Hematopoietic multipotent progenitor cell (in vitro differentiated cells): ENCODE measurements at regions not wholly inside any gene's neighbourhood (a gene's known extent, or its start where the extent isn't known, plus 50 kb on each side); places are given as distances from the start of the nearest gene placed in this dataset.
"Not testable (repeated sequence)": the region's sequence is repeated elsewhere in the genome, so short reads cannot be mapped to it uniquely, and the experiment has no call there.

Experiments
- DNase-seq, 3 donors: peaks; one replicate each; pipeline ENCODE4 v3.0.0-alpha.2; 2011 to 2015; ENCODE audit warnings: low read depth in 2 of 3, low spot score in 2 of 3

DNA sequence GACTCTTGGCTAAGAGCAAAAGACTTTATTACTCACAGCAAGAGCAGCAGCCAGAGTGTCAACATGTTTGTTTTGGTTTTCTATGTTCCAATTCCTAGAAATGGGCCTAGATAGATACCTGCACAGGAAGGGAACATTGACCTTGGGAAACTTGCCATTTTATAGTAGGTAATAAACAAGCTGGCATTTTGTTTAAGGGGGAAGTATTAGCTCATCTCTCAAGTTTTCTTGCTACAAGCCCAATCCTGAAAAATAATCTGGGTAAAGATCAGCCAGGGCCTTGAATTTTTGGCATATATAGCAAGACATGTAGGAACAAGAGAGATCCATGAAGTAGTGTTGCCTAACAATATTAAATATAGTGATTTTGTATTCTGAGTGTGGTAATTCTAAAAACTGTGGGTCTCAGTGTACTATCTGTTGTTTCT is 51.4 kb upstream of the RGL1 start:
- no peak for DNase-seq

DNA sequence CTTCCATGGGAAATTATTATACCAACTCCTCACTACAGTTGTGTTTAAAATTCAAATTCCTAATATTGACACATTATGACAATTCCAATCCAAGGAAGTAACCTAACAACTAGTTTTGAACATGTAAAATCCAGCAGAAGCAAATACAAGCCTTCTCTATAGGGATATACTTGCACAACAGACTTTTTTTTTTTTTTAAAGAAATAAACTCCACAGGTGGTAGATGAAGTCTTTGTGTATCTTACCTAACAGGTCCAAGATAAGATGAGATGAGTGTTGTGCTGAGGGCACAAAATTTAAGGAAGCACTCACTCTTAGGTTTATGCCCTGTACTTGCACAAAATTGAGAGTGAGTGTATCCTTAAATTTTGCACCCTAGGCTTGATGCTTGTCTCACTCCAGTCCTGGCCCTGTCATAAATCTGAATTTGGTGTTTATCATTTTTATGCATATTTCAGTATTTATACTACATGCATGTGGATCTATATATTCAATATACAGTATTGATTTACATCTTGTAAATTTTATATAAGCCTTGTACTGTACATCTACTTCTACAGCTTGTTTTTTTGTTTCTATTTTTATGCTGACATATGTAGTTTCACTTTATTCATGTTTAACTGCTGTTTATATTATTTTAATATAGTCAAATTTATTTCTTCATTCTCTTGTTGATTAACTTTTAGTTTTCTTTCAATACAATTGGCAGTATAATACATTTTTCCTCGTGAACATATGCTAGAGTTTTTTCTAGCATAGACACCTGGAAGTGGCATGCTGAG is 60.6 kb upstream of the RGL1 start:
- no peak for DNase-seq

DNA sequence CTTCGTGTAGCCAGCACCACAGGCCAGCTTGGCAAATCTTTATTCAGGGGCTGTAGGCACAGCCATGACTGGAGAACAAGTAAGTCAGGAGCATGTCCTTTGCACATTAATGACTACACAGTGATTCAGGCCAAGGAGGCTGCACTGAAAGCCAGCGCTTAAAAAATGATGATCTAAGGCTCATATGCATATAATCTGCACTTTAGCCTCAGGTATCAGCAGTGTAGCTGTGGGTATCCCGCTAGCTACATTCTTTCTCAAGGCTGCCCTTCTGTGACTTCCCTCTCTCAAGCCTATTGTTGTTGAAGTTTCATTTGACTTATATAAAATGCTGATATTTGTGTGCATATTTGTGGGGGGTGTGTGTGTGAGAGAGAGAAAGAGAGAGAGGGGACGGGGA is 62.6 kb upstream of the RGL1 start:
- DNase-seq: no peak

DNA sequence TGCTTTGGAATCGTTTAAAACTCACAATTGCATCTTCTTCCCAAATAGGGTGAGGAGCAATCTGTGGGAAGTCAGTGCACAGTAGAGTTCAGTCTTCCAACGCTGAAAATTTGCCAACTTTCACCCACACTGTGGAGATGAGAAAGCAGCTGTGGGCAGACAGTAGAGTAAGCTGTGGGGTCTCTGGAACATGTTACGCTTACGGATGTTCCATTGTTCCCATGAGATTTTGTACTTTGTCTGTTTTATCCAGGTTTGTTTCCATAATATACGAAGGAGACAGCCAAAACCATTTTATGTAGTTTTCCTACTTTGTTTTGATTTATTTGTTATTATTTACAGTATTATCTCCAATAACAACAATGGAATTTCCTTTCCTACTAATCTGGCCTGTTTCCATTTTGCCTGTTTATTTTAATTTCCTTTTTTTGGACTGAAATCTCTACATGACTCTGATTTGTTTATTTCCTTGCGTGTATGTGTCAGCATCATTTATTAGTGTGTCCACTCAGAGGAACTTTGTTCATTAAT is 65.1 kb upstream of the RGL1 start:
- no peak for DNase-seq

DNA sequence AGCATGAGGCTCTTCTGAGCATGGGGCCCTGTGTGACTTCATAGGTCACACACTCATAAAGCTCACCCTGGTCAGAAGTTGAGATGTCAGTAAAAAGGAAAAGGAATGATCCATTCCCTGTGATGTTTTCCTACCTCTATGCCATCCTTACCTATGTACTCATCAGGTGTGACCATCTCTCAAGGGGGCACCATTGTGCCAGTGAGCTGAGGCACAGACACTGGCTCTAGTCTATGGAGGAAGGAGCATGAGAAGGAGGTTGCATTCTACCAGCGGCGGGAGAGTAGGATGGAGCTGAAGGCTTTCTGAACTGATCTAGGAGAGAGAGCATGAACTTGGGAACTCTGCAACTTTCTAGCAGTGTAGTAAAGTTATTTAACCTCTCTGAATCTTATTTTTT is 65.8 kb upstream of the RGL1 start:
- DNase-seq: no peak

DNA sequence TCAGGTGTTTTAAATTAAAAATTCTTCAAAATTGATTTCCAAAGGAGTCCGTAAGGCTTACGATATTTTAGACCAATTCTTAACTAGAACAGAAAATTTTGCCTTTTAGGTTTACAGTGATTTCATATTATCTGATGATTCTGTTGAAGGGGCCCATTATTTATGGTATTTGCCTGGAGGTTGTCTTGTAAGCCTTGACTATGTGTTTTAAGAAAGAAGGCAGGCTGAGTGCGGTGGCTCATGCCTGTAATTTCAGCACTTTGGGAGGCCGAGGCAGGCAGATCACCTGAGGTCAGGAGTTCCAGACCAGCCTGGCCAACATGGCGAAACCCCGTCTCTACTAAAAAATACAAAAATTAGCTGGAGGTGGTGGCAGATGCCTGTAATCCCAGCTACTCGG is 67.0 kb upstream of the RGL1 start:
- not testable (repeated sequence) for DNase-seq

DNA sequence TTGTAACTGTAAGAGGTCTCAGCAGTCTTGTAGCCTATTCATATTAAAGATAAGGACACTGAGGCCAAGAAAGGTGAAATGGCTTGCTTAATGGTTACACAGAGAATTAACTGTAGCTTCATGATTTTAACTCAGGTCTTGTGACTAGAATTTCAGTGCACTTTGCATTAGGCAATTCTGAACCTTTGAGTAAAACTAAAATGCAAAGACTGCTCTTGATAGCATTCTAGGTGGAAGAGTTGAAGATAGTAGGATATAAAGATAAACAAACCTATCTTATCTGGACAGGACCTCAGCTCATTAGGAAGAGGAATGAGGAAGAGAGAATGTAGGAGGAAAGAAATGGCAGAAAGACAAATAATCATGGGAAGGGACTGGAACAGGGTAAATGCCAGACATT is 68.6 kb upstream of the RGL1 start:
- DNase-seq: no peak

DNA sequence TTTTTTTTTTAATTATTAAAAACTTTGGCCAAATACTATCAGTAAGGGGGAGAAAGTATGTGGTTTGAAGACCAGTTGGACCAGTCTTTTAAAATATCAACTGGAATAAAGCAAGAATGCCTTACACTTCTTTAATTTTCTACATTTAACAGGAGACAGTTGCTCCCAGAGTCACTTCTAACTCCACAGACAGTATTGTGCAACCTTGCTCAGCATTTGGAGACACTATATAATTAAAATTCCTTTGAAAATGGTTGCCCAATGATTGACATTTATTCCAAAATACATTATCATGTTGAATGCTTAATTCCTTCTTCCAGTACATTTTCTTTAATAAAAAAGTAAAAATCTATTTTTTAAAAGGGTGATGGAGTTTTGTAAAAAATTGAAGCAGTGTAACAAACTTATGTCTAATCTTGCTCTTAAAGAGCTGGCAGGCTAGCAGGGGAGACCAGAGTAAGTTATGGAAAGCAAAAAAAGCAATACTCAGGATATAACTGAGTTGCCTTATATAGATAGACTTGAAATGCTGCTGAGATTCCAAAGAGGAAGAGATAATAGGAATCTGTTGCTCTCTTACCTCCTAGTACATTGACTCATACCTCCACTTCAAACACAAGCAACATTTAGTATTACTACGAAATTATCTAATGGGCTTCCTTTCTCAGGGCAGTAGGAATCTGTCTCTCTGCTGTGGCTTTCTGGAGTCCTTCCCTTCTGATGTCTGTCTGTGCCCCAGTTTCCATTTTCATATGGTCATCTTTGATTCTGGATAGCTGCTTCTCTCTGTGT is 69.7 kb upstream of the RGL1 start:
- DNase-seq: no peak

DNA sequence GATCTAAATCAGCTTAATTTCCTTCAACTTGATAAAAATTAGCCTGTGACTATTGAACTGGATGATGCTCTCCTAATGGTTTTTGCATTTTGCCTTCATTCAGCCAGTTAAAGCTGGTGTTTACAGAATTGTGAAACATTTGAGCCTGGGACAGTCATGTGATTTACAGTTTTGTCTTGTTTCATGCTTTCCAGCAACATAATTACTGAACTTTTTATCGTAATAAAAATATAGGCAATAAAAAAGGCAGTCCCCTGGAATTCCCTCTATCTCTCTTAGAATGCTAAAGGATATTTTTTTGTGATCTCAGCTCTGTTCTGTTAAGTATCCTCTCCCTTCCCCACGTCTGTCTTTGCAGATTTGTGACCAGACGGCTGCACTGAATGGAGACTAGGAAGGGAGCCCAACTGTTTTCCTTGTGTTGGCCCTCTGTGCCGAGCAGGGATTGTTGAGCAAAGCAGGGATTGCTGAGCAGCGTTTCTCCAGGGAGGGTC is 70.3 kb upstream of the RGL1 start:
- DNase-seq: no peak

DNA sequence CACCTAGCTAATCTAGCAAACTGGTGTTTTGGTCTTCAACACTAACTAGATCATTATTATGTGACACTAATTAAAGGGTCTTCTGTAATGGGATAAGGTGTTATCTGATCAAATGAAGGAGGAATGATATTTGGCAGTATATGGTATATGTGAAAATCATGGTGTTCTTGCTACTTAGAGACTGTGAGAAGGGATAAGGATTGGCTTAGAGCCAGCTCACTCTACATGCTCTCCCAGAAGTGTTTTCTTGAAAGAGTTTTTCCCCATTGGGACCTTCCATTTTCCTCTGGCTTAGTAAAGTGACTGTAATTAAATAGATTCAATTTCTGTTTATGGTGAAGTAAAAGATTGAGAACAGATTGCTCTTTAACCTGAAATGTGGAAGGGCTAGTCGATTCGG is 71.2 kb upstream of the RGL1 start:
- no peak for DNase-seq

DNA sequence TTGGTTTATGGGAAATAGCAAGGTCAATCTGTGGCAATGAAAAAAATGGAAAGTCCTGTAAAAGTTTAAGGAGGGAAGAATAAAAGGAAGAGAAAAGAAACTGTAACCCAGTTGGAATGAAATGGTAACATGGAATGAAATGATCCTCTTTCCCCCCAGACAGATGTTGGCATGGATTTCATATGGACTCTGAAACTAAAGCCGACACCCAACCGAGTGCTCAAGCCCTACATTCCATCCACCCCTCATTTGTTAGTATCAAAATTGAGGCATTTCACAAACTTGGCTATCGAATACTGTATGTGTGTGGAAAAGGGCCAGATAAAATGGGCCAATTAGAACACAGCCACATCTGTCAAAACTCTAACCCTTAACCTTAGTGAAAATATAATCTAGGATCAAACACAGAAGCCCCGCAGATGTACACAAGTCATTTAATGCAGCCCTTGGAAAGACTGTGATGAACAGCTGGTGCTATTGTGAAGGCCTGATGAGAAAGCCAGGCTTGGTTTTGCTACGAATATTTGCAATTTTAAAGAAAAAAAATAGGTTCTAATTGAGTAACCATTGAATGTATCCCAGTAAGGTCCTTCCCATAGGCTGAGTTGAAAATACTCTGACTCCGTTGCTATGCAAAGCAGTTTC is 72.6 kb upstream of the RGL1 start:
- no peak for DNase-seq

DNA sequence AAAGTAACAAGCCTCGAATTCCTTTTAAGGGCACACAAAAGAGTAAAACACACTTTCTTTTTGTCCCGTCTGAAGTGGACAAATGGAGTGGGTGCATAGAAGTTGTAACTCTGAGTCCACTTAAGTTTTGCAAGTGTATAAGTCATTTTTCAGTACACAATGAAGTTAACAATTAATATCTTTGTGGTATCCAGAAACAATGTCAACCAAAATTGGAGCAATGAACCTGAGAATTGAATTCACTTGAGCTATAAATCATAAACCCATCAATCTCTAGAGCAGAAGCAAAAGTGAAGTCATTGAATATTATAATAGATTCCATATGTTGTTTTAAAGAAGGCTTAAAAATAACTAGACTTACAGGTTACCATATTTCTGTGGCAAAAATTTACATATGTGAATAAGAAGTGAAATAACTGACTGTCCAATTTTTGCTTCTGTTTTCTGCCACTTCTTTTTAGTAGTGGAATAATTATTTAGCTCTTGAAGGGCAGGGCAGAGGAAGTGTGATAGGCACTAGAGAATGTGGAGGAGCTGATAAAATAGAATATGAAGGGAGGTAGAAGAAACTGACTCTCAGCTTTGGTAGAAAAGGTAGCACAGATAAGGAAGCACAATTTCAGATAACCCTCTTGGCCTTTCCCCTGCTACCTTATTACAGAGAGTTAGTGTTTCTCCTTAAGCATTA is 73.9 kb upstream of the RGL1 start:
- DNase-seq: peak in 1 of 3 donors; percentile 70

DNA sequence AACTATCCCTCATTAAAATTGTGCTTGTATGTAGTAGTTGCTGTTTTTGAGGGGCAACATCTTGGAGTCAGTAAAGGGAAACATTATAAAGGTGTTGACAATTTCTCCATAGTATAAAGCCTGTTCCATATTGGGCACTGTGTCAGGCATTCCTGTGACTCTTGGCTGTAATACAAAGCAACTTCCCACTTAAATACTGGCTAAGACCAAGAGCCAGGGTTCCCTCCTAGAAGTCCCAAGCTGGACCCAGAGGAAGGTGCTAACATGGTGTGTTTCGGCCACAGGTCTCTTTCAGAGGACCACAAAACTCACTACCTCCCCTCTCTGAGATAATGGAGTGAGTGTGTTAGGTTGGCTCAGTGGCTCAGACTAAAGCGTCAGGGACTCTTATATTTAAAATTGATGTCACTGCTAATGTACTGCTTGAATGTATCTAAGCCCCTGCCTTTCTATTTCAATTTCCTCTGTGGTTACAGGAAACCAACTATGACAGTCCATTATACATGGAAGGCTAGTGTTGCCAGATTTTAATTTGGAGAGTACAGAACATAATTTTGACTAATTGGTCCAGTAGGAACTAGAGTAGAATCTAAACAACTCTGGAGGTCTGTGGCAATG is 74.7 kb upstream of the RGL1 start:
- peak in 1 of 3 donors; percentile 30 for DNase-seq

DNA sequence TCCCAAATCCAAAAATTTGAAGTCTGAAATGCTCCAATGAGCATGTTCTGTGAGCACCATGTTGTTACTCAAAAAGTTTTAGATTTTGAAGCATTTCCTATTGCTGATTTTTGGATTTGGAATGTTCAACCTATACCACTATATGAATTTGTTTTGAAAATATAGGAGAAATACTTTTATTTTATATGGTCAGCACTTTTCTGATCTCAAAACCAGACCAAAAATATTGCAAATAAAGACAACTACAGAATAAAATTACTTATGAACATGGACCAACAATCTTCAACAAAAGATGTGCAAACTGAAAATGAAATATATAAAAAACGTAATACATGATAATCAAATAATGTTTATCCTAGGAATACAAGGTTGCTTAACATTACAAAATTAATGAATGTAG is 73.7 kb upstream of the APOBEC4 start:
- no peak for DNase-seq

DNA sequence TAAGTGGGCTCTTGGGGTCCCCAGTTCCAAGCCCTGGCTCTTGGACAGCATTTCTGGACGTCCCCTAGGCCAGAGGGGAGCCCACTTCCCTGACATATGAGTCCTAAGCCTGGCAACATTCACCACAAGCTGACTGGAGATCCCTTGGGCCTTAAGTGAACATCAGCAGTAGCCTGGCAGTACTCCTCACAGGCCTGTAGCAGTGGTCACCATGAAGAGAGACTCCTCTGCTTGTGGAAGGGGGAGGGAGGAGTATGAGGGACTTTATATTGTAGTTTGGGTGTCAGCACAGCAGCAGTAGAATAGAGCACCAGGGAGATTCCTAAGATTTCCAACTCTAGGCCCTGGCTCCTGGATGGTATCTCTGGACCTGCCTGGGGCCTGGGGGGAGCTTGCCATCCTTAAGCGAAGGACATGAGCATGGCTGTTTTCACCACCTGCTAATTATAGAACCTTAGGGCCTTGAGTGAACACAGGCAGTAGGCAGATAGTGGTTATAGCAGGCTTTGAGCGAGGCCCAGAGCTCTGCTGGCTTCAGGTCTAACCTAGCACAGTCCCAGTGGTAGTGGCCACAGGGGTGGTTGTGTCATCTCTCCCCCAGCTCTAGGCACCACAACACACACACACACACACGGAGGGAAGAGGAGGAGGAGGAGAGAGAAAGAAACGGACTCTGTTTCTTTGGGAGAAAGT is 71.4 kb upstream of the APOBEC4 start:
- no peak for DNase-seq

DNA sequence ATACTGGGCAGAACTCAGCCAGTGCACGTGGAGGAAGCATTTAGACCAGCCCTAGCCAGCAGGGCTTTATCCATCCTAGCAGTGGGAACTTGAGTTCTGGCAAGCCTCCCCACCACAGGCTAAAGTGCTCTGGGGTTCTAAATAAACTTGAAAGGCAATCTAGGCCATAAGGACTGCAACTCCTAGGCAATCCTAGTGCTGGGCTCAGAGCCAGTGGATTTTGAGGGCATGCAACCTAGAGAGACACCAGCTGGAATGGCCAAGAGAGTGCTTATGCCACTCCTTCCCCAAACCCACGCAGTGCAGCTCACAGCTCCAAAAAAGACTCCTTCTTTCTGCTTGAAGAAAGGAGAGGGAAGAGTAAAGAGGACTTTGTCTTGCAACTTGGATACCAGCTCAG is 70.5 kb upstream of the APOBEC4 start:
- no peak for DNase-seq

DNA sequence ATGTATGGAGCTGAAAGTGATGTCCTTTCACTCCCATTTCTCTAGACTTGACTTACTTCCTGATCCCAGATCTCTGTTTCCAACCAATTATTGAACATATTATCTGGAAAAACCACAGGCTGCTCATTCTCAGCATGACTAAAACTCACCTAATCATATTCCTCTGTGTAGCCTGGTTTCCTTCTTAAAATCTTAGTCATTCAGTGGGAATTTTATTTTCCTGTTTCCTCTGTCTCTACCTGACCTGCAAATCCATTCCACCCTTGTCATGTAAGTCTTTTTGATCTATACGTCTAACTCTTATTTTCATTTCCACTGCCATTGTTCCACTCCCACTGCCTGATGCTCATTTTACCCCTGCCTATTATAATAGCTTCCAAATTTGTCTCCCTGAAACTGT is 67.9 kb upstream of the APOBEC4 start:
- DNase-seq: no peak

DNA sequence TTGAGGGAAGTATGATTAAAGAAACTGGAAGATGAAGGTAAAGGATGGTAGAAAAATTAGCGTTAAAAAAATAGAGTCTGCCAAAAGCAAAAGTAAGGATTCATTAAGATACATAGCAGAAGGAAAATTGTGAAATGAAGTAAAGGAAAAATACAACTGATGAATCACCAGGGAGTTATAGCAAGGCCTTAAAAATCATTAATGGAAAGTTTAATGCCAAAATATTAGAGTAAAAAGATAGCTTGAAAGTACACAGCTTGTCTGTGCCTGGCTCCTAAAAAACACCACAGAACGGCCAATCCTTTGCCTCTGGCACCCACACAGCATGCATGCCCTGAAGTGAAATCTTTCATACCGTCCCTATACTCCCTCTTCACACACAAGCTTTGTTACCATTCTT is 66.9 kb upstream of the APOBEC4 start:
- no peak for DNase-seq

DNA sequence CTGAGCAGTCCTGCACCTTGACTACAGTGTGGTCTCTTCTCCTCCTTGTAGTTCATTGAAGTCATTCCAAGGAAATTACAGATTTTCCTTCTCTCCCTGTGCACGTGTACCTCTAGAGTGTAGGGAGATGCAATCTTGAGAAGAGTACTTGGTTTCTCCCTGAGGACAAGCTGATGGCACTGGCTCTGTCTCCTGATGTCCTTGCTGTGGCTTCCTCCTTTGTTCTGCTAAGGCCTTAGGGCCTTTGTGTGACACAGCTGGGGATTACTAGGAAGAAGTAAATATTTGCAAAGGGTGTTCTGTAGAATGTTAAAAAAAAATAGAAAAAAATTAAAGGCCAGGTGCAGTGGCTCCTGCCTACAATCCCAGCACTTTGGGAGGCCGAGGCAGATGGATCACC is 66.2 kb upstream of the APOBEC4 start:
- no peak for DNase-seq

DNA sequence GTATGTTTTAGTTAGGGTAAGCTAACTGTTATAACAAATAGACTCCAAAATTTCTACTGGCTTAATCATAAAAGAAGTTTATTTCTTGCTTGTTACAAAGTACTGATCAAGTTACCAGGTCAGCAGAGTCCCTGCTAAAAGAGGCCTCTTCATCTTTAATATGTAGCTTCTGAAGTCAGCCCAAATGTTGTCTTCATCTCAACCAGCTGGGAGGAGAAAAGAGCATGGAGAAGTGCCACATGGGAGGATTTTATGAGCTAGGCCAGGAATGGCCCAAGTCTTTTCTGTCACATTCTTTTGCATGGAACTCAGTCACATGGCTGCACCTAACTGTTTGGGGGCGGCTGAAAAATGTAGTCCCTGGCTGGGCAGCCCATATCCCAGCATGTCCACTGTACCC is 63.2 kb upstream of the APOBEC4 start:
- no peak for DNase-seq
